B cell (primary cell): ENCODE measurements at regions not wholly inside any gene's neighbourhood (a gene's known extent, or its start where the extent isn't known, plus 50 kb on each side); places are given as distances from the start of the nearest gene placed in this dataset.

Source experiments
- ATAC-seq: fragments of 200-7000 bp; cut with Tn5 transposase; one replicate; pipeline ENCODE4 v1.10.0; 2021; ENCODE audit warnings: low read depth, mild to moderate bottlenecking, moderate number of reproducible peaks, moderate library complexity
- CTCF ChIA-PET: fragments of 350-600 bp; sonication (Branson Sonifier 250); formaldehyde crosslinking; loops from one replicate; lab custom pipeline; 2021; ENCODE audit warnings: antibody characterized with exemption, inconsistent platforms; lab: Charles Lee
- POLR2A ChIA-PET: fragments of 350-600 bp; sonication (Branson Sonifier 250); formaldehyde crosslinking; loops from one replicate; lab custom pipeline; 2021; ENCODE audit warnings: antibody characterized with exemption; lab: Charles Lee
- DNase-seq: peaks from one replicate; pipeline ENCODE4 v3.0.0; 2013
- H2AFZ ChIP-seq: 2 replicates; pipeline ENCODE4 v1.6.1; 2012; ENCODE audit warnings: mild to moderate bottlenecking, low read depth, low read length; ENCODE audit not compliant: insufficient read depth, poor library complexity, severe bottlenecking
- H3K27ac ChIP-seq, 2 donors: 1 replicate in 1 of 2; 2 replicates in 1 of 2; pipeline ENCODE4 v1.5.1; 2012 to 2013; ENCODE audit warnings: low read length in 2 of 2, mild to moderate bottlenecking in 2 of 2, moderate library complexity in 1 of 2
- H3K27me3 ChIP-seq, 4 experiments: fragments of 200-600 bp in 1 of 4; sonication (generic) in 1 of 4; replicated peaks in 1 of 4; 1 replicate in 2 of 4; 2 replicates in 2 of 4; pipeline versions ENCODE4 v1.6.1 to v1.7.0; 2013 to 2016; ENCODE audit warnings: low read length in 3 of 4, mild to moderate bottlenecking in 2 of 4, mixed read lengths in 1 of 4, moderate library complexity in 1 of 4; ENCODE audit not compliant: insufficient read depth in 4 of 4, control insufficient read depth in 3 of 4; ENCODE audit errors: control extremely low read depth in 1 of 4
- H3K36me3 ChIP-seq, 2 experiments: replicated peaks in 1 of 2; 1 replicate in 1 of 2; 2 replicates in 1 of 2; pipeline versions ENCODE4 v1.6.1 to v1.7.1; 2013; ENCODE audit warnings: low read length in 1 of 2; ENCODE audit not compliant: insufficient read depth in 2 of 2, control insufficient read depth in 1 of 2; ENCODE audit errors: control extremely low read depth in 1 of 2, extremely low read depth in 1 of 2
- H3K4me1 ChIP-seq, 2 donors: fragments of 200-600 bp in 1 of 2; sonication (generic) in 1 of 2; 1 replicate in 1 of 2; 2 replicates in 1 of 2; pipeline versions ENCODE4 v1.5.1 to v1.6.1; 2013 to 2017; ENCODE audit warnings: low read length in 2 of 2; ENCODE audit not compliant: control insufficient read depth in 2 of 2, insufficient read depth in 2 of 2
- H3K4me2 ChIP-seq: replicated peaks from 2 replicates; pipeline ENCODE3; 2012; ENCODE audit warnings: mild to moderate bottlenecking, low read depth, low read length; ENCODE audit not compliant: poor library complexity, severe bottlenecking
- H3K4me3 ChIP-seq, 5 experiments: fragments of 200-600 bp in 1 of 5; sonication (generic) in 1 of 5; 1 replicate in 3 of 5; 2 replicates in 2 of 5; pipeline versions ENCODE4 v1.5.1 to v1.7.0; 2011 to 2016; ENCODE audit warnings: low read length in 4 of 5, mild to moderate bottlenecking in 4 of 5, low read depth in 2 of 5, control low read depth in 1 of 5, moderate library complexity in 1 of 5; ENCODE audit not compliant: insufficient read depth in 1 of 5; ENCODE audit errors: control extremely low read depth in 1 of 5, extremely low read depth in 1 of 5
- H3K79me2 ChIP-seq: fragments of 200-600 bp; sonication (generic); one replicate; pipeline ENCODE4 v1.6.0; 2016; ENCODE audit warnings: low read length; ENCODE audit not compliant: control insufficient read depth, insufficient read depth
- H3K9ac ChIP-seq: fragments of 200-600 bp; sonication (generic); 2 replicates; pipeline ENCODE4 v1.6.1; 2017; ENCODE audit warnings: mild to moderate bottlenecking, low read length, moderate library complexity
- H3K9me3 ChIP-seq, 3 donors: one replicate each; pipeline versions ENCODE4 v1.6.1 to v1.7.1; 2013; ENCODE audit warnings: low read length in 2 of 3; ENCODE audit not compliant: control insufficient read depth in 2 of 3, insufficient read depth in 1 of 3; ENCODE audit errors: control extremely low read depth in 1 of 3
- H4K20me1 ChIP-seq: 2 replicates; pipeline ENCODE4 v1.6.0; 2012; ENCODE audit warnings: mild to moderate bottlenecking, low read length; ENCODE audit not compliant: insufficient read depth, control insufficient read depth, poor library complexity, severe bottlenecking
- H3K27ac Mint-ChIP-seq: one replicate; pipeline ENCODE4 v1.8.0; 2021; ENCODE audit warnings: mixed read lengths
- H3K27me3 Mint-ChIP-seq: one replicate; pipeline ENCODE4 v1.8.0; 2021; ENCODE audit warnings: mixed read lengths
- H3K4me1 Mint-ChIP-seq: one replicate; pipeline ENCODE4 v1.8.0; 2021; ENCODE audit warnings: mixed read lengths
- H3K4me3 Mint-ChIP-seq: one replicate; pipeline ENCODE4 v1.8.0; 2021; ENCODE audit warnings: mixed read lengths
- H3K9me3 Mint-ChIP-seq: one replicate; pipeline ENCODE4 v1.8.0; 2022; ENCODE audit warnings: mixed read lengths; ENCODE audit not compliant: insufficient read depth
- EZH2 ChIP-seq: IDR thresholded peaks from 2 replicates; pipeline ENCODE4 v1.6.1; 2012; ENCODE audit warnings: borderline replicate concordance, low read depth, mild to moderate bottlenecking, moderate library complexity, low read length; ENCODE audit not compliant: insufficient read depth, poor library complexity, severe bottlenecking
- WGBS: methylation state at CpG from one replicate; pipeline ENCODE4 v1.1.5; 2013; ENCODE audit warnings: missing lambda C conversion rate; ENCODE audit not compliant: insufficient coverage; 5-methylcytosine and 5-hydroxymethylcytosine counted together
- intact Hi-C: fragments of 100-400 bp; cut with micrococcal nuclease; formaldehyde crosslinking; loops from one replicate; pipeline ENCODE4 v1.10.0; 2022
- TF ChIP-seq, protein P1 (sequence below): fragments of 200-600 bp; IDR thresholded peaks from one replicate; pipeline ENCODE4 v1.8.0; 2022; ENCODE audit warnings: antibody characterized with exemption, mild to moderate bottlenecking

DNA sequence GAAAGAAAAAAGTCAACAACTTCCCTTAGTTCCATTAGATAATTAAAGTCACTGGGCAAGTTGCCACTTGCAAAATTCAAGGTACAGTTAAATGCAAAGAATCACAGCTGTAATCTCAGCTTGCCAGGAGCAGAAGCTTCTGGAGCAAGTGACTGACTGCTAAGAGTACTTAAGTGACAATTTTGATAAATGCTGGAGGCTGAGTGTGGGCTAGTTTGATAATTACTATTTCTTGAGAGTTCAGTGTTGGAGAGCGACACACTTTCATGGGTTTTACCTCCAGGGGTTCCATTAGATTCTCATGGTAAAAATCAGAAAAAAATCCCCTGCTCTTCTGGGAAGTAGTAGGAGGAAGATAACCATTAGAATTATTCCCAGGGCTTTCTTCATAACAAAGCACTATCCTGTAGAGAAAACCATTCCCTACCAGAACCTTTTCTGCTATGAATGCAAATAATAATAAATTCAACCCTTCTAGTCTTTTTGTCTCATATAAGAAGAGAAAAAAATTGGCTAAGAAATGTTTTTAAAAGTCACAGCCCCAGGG, 486.3 kb downstream of the POM121L12 start:
- H3K4me1 Mint-ChIP-seq = no peaks in the 10 kb centered on the region
- ATAC-seq = no peak
- H3K4me1 ChIP-seq = no peaks in the 10 kb centered on the region
- DNase-seq = no peak
- H3K9ac ChIP-seq = no peak overlapping the region
- no peak for TF ChIP-seq EZH2
- TF ChIP-seq, protein P1, sequence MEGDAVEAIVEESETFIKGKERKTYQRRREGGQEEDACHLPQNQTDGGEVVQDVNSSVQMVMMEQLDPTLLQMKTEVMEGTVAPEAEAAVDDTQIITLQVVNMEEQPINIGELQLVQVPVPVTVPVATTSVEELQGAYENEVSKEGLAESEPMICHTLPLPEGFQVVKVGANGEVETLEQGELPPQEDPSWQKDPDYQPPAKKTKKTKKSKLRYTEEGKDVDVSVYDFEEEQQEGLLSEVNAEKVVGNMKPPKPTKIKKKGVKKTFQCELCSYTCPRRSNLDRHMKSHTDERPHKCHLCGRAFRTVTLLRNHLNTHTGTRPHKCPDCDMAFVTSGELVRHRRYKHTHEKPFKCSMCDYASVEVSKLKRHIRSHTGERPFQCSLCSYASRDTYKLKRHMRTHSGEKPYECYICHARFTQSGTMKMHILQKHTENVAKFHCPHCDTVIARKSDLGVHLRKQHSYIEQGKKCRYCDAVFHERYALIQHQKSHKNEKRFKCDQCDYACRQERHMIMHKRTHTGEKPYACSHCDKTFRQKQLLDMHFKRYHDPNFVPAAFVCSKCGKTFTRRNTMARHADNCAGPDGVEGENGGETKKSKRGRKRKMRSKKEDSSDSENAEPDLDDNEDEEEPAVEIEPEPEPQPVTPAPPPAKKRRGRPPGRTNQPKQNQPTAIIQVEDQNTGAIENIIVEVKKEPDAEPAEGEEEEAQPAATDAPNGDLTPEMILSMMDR = no peak
- ChIA-PET CTCF (no interaction called here), POLR2A (no interaction called here)
- H3K4me2 ChIP-seq = no peak overlapping the region
- intact Hi-C loops = no loop called here
- no peak overlapping the region for H3K4me3 Mint-ChIP-seq
- H3K4me3 ChIP-seq = no peak overlapping the region
- no peaks in the 10 kb centered on the region for H3K27me3 ChIP-seq
- no peak overlapping the region for H2AFZ ChIP-seq
- H3K79me2 ChIP-seq = no peaks in the 10 kb centered on the region
- no peak overlapping the region for H3K27ac Mint-ChIP-seq
- no peaks in the 10 kb centered on the region for H3K27me3 Mint-ChIP-seq
- no peak overlapping the region for H3K27ac ChIP-seq
- peaks cover 5% of the 10 kb centered on the region for H3K9me3 Mint-ChIP-seq
- peaks cover 0 to 9% (median 0%) of the 10 kb centered on the region in 3 donors for H3K9me3 ChIP-seq
- H4K20me1 ChIP-seq = no peaks in the 10 kb centered on the region
- WGBS = no CpG with 5 or more reads among the region's 1 CpG
- H3K36me3 ChIP-seq = no peaks in the 10 kb centered on the region

DNA sequence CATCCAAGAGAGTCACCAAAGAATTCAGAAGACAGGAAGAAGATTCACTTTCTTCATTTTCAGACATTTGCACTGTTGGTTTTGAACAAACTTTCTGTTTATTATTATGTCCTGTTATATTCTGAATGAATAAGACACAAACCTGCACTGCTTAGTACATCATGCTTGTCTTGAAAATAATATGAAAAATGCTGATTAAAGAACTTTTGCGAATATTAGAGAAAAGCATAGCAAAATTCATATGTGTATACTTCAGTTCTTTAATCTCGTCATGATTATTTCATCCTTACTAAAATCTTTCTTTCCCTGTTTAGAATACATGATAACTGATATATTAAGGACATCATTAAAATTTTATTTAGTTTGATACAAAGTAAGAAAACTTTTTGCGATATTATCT, 504.1 kb downstream of the POM121L12 start:
- H3K9me3 Mint-ChIP-seq = peaks cover 7% of the 10 kb centered on the region
- DNase-seq = no peak
- no peak overlapping the region for H3K4me3 Mint-ChIP-seq
- CTCF ChIA-PET = no interaction called here
- TF ChIP-seq, protein P1 = no peak
- TF ChIP-seq EZH2 = no peak
- no peaks in the 10 kb centered on the region for H3K4me1 Mint-ChIP-seq
- no peaks in the 10 kb centered on the region for H4K20me1 ChIP-seq
- H3K27ac ChIP-seq = no peak overlapping the region
- no peak overlapping the region for H3K4me2 ChIP-seq
- H2AFZ ChIP-seq = no peak overlapping the region
- H3K4me3 ChIP-seq = no peak overlapping the region
- H3K27ac Mint-ChIP-seq = no peak overlapping the region
- intact Hi-C loops = no loop called here
- H3K9me3 ChIP-seq = no peaks in the 10 kb centered on the region
- H3K27me3 Mint-ChIP-seq = no peaks in the 10 kb centered on the region
- no peak overlapping the region for H3K9ac ChIP-seq
- H3K4me1 ChIP-seq = no peaks in the 10 kb centered on the region
- no peaks in the 10 kb centered on the region for H3K79me2 ChIP-seq
- WGBS = no CpG with 5 or more reads among the region's 3 CpGs
- POLR2A ChIA-PET = no interaction called here
- no peaks in the 10 kb centered on the region for H3K36me3 ChIP-seq
- ATAC-seq = no peak
- no peaks in the 10 kb centered on the region for H3K27me3 ChIP-seq
